ENCODE measurements at regions not wholly inside any gene's neighbourhood (a gene's known extent, or its start where the extent isn't known, plus 50 kb on each side); places are given as distances from the start of the nearest gene placed in this dataset.
"Not testable (repeated sequence)": the region's sequence is repeated elsewhere in the genome, so short reads cannot be mapped to it uniquely, and the experiment has no call there.

GRCh38 chr4:111337186-111337876, 714.5 kb upstream of the PITX2 start:
- TF ChIP-seq EZH2 (optimal IDR thresholded peaks at IDR 0.05; ENCODE audit: low read depth, low read length); CTCF (IDR thresholded peaks at IDR 0.05; ENCODE audit: low read length): not testable (repeated sequence)

Data from MM.1S (cell line).